H9 (cell line): ENCODE measurements at regions not wholly inside any gene's neighbourhood (a gene's known extent, or its start where the extent isn't known, plus 50 kb on each side); places are given as distances from the start of the nearest gene placed in this dataset.
A peak's percentile ranks its signal among the peaks of the same experiment; 100 is the strongest.

ENCODE experiments used
- DNase-seq: peaks from one replicate; pipeline ENCODE4 v3.0.0-alpha.2; 2017
- H2AFZ ChIP-seq: one replicate; pipeline ENCODE4 v1.6.1; 2013; ENCODE audit warnings: mild to moderate bottlenecking, low read length, control low read depth, moderate library complexity
- H2AK5ac ChIP-seq: 2 replicates; pipeline ENCODE4 v1.6.1; 2013; ENCODE audit warnings: low read length, control low read depth, mixed read lengths; ENCODE audit not compliant: insufficient read length
- H2BK120ac ChIP-seq: one replicate; pipeline ENCODE4 v1.6.1; 2013; ENCODE audit warnings: low read depth, mild to moderate bottlenecking, low read length, control low read depth, inconsistent platforms; ENCODE audit not compliant: poor library complexity, severe bottlenecking
- H2BK12ac ChIP-seq: 2 replicates; pipeline ENCODE4 v1.6.1; 2013; ENCODE audit warnings: low read length, control low read depth, mixed read lengths, low read depth; ENCODE audit not compliant: insufficient read length
- H2BK15ac ChIP-seq: 2 replicates; pipeline ENCODE4 v1.6.1; 2013; ENCODE audit warnings: low read depth, low read length, control low read depth
- H2BK20ac ChIP-seq: one replicate; pipeline ENCODE4 v1.6.1; 2013; ENCODE audit warnings: low read depth, mild to moderate bottlenecking, low read length, control low read depth, inconsistent platforms; ENCODE audit not compliant: poor library complexity, severe bottlenecking
- H2BK5ac ChIP-seq: 2 replicates; pipeline ENCODE4 v1.6.1; 2013; ENCODE audit warnings: low read length, control low read depth, mixed read lengths; ENCODE audit not compliant: insufficient read length
- H3K14ac ChIP-seq: 2 replicates; pipeline ENCODE4 v1.6.1; 2013; ENCODE audit warnings: low read length, control low read depth; ENCODE audit not compliant: insufficient read depth
- H3K18ac ChIP-seq: 2 replicates; pipeline ENCODE4 v1.6.1; 2013; ENCODE audit warnings: low read depth, mild to moderate bottlenecking, mixed read lengths, low read length, control low read depth; ENCODE audit not compliant: insufficient read length
- H3K23ac ChIP-seq: 2 replicates; pipeline ENCODE4 v1.6.1; 2013; ENCODE audit warnings: low read length, control low read depth, mixed read lengths, low read depth; ENCODE audit not compliant: insufficient read length
- H3K23me2 ChIP-seq: 2 replicates; pipeline ENCODE4 v1.6.1; 2013; ENCODE audit warnings: low read depth, mild to moderate bottlenecking, mixed read lengths, low read length, control low read depth; ENCODE audit not compliant: insufficient read length, poor library complexity, severe bottlenecking
- H3K27ac ChIP-seq: 2 replicates; pipeline ENCODE4 v1.5.1; 2013; ENCODE audit warnings: low read length, control low read depth, mixed read lengths, low read depth; ENCODE audit not compliant: insufficient read length
- H3K27me3 ChIP-seq: 2 replicates; pipeline ENCODE4 v1.6.1; 2013; ENCODE audit warnings: low read length, control low read depth, inconsistent platforms; ENCODE audit not compliant: insufficient read depth
- H3K4ac ChIP-seq: 2 replicates; pipeline ENCODE4 v1.6.1; 2013; ENCODE audit warnings: low read depth, mild to moderate bottlenecking, control low read depth, inconsistent platforms, low read length, moderate library complexity
- H3K4me1 ChIP-seq: 2 replicates; pipeline ENCODE4 v1.6.1; 2013; ENCODE audit warnings: low read length, control low read depth, inconsistent platforms; ENCODE audit not compliant: insufficient read depth
- H3K4me2 ChIP-seq: 2 replicates; pipeline ENCODE4 v1.6.1; 2013; ENCODE audit warnings: low read length, control low read depth, mixed read lengths; ENCODE audit not compliant: insufficient read length, insufficient read depth
- H3K56ac ChIP-seq: 2 replicates; pipeline ENCODE4 v1.6.1; 2013; ENCODE audit warnings: low read depth, mild to moderate bottlenecking, mixed read lengths, low read length, control low read depth; ENCODE audit not compliant: insufficient read length
- H3K79me1 ChIP-seq: 2 replicates; pipeline ENCODE4 v1.6.1; 2013; ENCODE audit warnings: low read depth, mild to moderate bottlenecking, moderate library complexity, low read length, control low read depth, inconsistent platforms; ENCODE audit not compliant: insufficient read depth, poor library complexity, severe bottlenecking
- H3K79me2 ChIP-seq: 2 replicates; pipeline ENCODE4 v1.6.1; 2013; ENCODE audit warnings: low read length, control low read depth, inconsistent platforms; ENCODE audit not compliant: insufficient read depth
- H3K9ac ChIP-seq: 2 replicates; pipeline ENCODE4 v1.6.1; 2013; ENCODE audit warnings: low read length, control low read depth, mixed read lengths; ENCODE audit not compliant: insufficient read length; ENCODE audit errors: extremely low read depth
- H3K9me3 ChIP-seq: one replicate; pipeline ENCODE4 v1.6.1; 2013; ENCODE audit warnings: low read depth, low read length, inconsistent platforms; ENCODE audit not compliant: control insufficient read depth
- H3T11ph ChIP-seq: one replicate; pipeline ENCODE4 v1.6.1; 2013; ENCODE audit warnings: mild to moderate bottlenecking, low read length, control low read depth, inconsistent platforms
- H4K20me1 ChIP-seq: one replicate; pipeline ENCODE4 v1.6.1; 2013; ENCODE audit not compliant: control insufficient read depth, insufficient read length, insufficient read depth
- H4K5ac ChIP-seq: 2 replicates; pipeline ENCODE4 v1.6.1; 2013; ENCODE audit warnings: low read depth, mild to moderate bottlenecking, mixed read lengths, low read length, control low read depth; ENCODE audit not compliant: insufficient read length
- H4K8ac ChIP-seq: replicated peaks from 2 replicates; pipeline ENCODE4 v1.6.1; 2013; ENCODE audit warnings: low read length, control low read depth, mixed read lengths, low read depth; ENCODE audit not compliant: insufficient read length
- H4K91ac ChIP-seq: 2 replicates; pipeline ENCODE4 v1.6.1; 2013; ENCODE audit warnings: low read depth, mild to moderate bottlenecking, moderate library complexity, mixed read lengths, low read length, control low read depth; ENCODE audit not compliant: insufficient read length
- H3K27ac Mint-ChIP-seq, 3 experiments: 2 replicates in 2 of 3; 3 replicates in 1 of 3; pipeline ENCODE4 v1.8.0; 2020 to 2021; ENCODE audit warnings: mixed read lengths in 3 of 3, mild to moderate bottlenecking in 1 of 3, moderate library complexity in 1 of 3
- H3K27me3 Mint-ChIP-seq: 2 replicates; pipeline ENCODE4 v1.8.0; 2021; ENCODE audit warnings: low read depth, mild to moderate bottlenecking, moderate library complexity, mixed read lengths
- H3K36me3 Mint-ChIP-seq, 3 experiments: 2 replicates in 2 of 3; 3 replicates in 1 of 3; pipeline ENCODE4 v1.8.0; 2020 to 2021; ENCODE audit warnings: low read depth in 3 of 3, mixed read lengths in 3 of 3; ENCODE audit not compliant: insufficient read depth in 1 of 3
- H3K4me1 Mint-ChIP-seq, 2 experiments: 2 replicates each; pipeline ENCODE4 v1.8.0; 2020; ENCODE audit warnings: mixed read lengths in 2 of 2
- H3K4me3 Mint-ChIP-seq, 2 experiments: 2 replicates in 1 of 2; 3 replicates in 1 of 2; pipeline ENCODE4 v1.8.0; 2020 to 2021; ENCODE audit warnings: mild to moderate bottlenecking in 2 of 2, mixed read lengths in 2 of 2, moderate library complexity in 1 of 2
- H3K9me3 Mint-ChIP-seq, 2 experiments: 2 replicates in 1 of 2; 3 replicates in 1 of 2; pipeline ENCODE4 v1.8.0; 2020; ENCODE audit warnings: mild to moderate bottlenecking in 2 of 2, mixed read lengths in 2 of 2, moderate library complexity in 1 of 2
- WGBS: extraction: QIAGEN DNeasy Blood & Tissue Kit; methylation state at CpG from one replicate; pipeline ENCODE4 v1.1.7; 2013; ENCODE audit warnings: missing lambda C conversion rate, low lambda C conversion rate, mixed read lengths; ENCODE audit not compliant: insufficient read length; ENCODE audit errors: extremely low coverage; 5-methylcytosine and 5-hydroxymethylcytosine counted together
- TF ChIP-seq, protein P1 (sequence below): fragments of 200-600 bp; sonication (generic); conservative IDR thresholded peaks from 3 replicates; pipeline ENCODE4 v1.8.0; 2021; ENCODE audit warnings: antibody characterized with exemption, mild to moderate bottlenecking

DNA sequence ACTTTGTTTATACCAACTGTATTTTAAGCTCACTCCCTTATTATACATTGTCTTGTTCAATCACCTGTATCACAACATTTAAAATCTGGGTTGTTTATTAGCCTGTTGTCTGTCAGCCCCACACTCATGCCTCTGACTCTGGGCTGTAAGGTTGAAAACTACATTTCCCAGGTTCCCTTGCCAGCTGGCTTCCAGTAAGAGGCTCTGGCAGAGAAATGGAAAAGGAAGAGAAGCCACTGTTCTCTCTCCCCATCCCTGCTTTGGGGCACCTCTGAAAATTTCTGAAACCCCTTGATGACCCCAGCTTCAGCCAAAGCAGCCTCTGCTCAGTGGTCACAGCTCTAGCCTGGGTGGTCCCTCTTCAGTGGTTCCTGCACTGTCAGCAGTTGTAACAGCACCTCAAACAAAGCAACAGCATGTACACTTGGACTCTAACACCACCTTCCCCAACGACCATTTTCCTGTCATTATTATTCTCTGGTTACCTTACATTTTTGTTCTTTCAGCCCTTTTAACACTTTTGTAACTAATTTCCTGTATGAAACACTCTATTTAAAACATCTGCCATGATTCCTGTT is 108.9 kb upstream of the LGALSL start:
- H2BK5ac ChIP-seq = no peak overlapping the region
- Mint-ChIP-seq H3K4me1 (peaks cover 7 to 14% of the 10 kb centered on the region in 2 experiments), H3K9me3 (no peaks in the 10 kb centered on the region), H3K27ac (no peak overlapping the region), H3K27me3 (no peaks in the 10 kb centered on the region), H3K4me3 (no peak overlapping the region), H3K36me3 (no peaks in the 10 kb centered on the region)
- TF ChIP-seq, protein P1, sequence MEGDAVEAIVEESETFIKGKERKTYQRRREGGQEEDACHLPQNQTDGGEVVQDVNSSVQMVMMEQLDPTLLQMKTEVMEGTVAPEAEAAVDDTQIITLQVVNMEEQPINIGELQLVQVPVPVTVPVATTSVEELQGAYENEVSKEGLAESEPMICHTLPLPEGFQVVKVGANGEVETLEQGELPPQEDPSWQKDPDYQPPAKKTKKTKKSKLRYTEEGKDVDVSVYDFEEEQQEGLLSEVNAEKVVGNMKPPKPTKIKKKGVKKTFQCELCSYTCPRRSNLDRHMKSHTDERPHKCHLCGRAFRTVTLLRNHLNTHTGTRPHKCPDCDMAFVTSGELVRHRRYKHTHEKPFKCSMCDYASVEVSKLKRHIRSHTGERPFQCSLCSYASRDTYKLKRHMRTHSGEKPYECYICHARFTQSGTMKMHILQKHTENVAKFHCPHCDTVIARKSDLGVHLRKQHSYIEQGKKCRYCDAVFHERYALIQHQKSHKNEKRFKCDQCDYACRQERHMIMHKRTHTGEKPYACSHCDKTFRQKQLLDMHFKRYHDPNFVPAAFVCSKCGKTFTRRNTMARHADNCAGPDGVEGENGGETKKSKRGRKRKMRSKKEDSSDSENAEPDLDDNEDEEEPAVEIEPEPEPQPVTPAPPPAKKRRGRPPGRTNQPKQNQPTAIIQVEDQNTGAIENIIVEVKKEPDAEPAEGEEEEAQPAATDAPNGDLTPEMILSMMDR = no peak
- no peak overlapping the region for H4K5ac ChIP-seq
- no peak overlapping the region for H3K56ac ChIP-seq
- no peak overlapping the region for H2BK12ac ChIP-seq
- no peak overlapping the region for H3K18ac ChIP-seq
- no peaks in the 10 kb centered on the region for H3K23me2 ChIP-seq
- H3K14ac ChIP-seq = peak overlapping the region; percentile 81; the same call in 1 of the 2 replicates
- no CpG with 5 or more reads among the region's 1 CpG for WGBS
- H3K79me2 ChIP-seq = no peaks in the 10 kb centered on the region
- H3K9me3 ChIP-seq = no peaks in the 10 kb centered on the region
- no peak overlapping the region for H2AK5ac ChIP-seq
- H3K27me3 ChIP-seq = no peaks in the 10 kb centered on the region
- no peaks in the 10 kb centered on the region for H3K4me1 ChIP-seq
- no peaks in the 10 kb centered on the region for H4K20me1 ChIP-seq
- no peak overlapping the region for H4K91ac ChIP-seq
- no peak overlapping the region for H3K4me2 ChIP-seq
- no peak overlapping the region for H3K23ac ChIP-seq
- H2BK20ac ChIP-seq = no peak overlapping the region
- DNase-seq = no peak
- no peak overlapping the region for H2BK120ac ChIP-seq
- no peak overlapping the region for H3T11ph ChIP-seq
- H3K9ac ChIP-seq = no peak overlapping the region
- H3K27ac ChIP-seq = no peak overlapping the region
- H2BK15ac ChIP-seq = no peak overlapping the region
- no peak overlapping the region for H3K4ac ChIP-seq
- peak overlapping the region; percentile 96 for H2AFZ ChIP-seq
- H3K79me1 ChIP-seq = no peaks in the 10 kb centered on the region
- H4K8ac ChIP-seq = no peak overlapping the region
